IMR-90 (cell line): ENCODE measurements at regions not wholly inside any gene's neighbourhood (a gene's known extent, or its start where the extent isn't known, plus 50 kb on each side); places are given as distances from the start of the nearest gene placed in this dataset.

Experiments
- ATAC-seq: fragments of 200-7000 bp; cut with Tn5 transposase; 2 replicates; pipeline ENCODE4 v1.9.1; 2020; ENCODE audit warnings: low read depth, mild to moderate bottlenecking, moderate library complexity
- BruUV-seq: library from RNA; stranded (reverse); fragments of 400-500 nt; replicated peaks from 2 replicates; lab custom pipeline; 2021; lab: Mats Ljungman, UMichigan
- CTCF ChIA-PET: fragments of 300-600 bp; formaldehyde crosslinking; extraction: SDS; loops from one replicate; lab custom pipeline; 2021; ENCODE audit warnings: antibody characterized with exemption; lab: Yijun Ruan, JAX
- POLR2A ChIA-PET: fragments of 300-600 bp; sonication (Branson Sonifier 250); formaldehyde crosslinking; loops from one replicate; lab custom pipeline; 2022; ENCODE audit warnings: antibody characterized with exemption; ENCODE audit not compliant: unreplicated experiment; lab: Charles Lee
- DNase-seq: peaks from one replicate; pipeline ENCODE4 v3.0.0; 2013
- H2AFZ ChIP-seq: replicated peaks from 2 replicates; pipeline ENCODE3; 2013; ENCODE audit warnings: low read length, mild to moderate bottlenecking; ENCODE audit not compliant: poor library complexity
- H2AK5ac ChIP-seq: 2 replicates; pipeline ENCODE4 v1.6.1; 2013; ENCODE audit warnings: low read depth, low read length, inconsistent platforms
- H2AK9ac ChIP-seq: replicated peaks from 2 replicates; pipeline ENCODE3; 2013; ENCODE audit warnings: mild to moderate bottlenecking, low read depth, low read length, moderate library complexity; ENCODE audit not compliant: poor library complexity
- H2BK120ac ChIP-seq: 2 replicates; pipeline ENCODE4 v1.6.1; 2013; ENCODE audit warnings: low read depth, low read length, inconsistent platforms
- H2BK15ac ChIP-seq: 3 replicates; pipeline ENCODE4 v1.6.1; 2013; ENCODE audit warnings: low read depth, low read length, inconsistent platforms
- H2BK20ac ChIP-seq: 2 replicates; pipeline ENCODE4 v1.6.1; 2013; ENCODE audit warnings: low read depth, mild to moderate bottlenecking, inconsistent platforms, low read length, moderate library complexity
- H2BK5ac ChIP-seq: 2 replicates; pipeline ENCODE4 v1.6.1; 2013; ENCODE audit warnings: mild to moderate bottlenecking, low read depth, low read length, inconsistent platforms; ENCODE audit not compliant: poor library complexity, severe bottlenecking
- H3K14ac ChIP-seq: replicated peaks from 2 replicates; pipeline ENCODE4 v1.6.1; 2013; ENCODE audit warnings: low read depth, low read length, inconsistent platforms
- H3K18ac ChIP-seq: 2 replicates; pipeline ENCODE4 v1.6.1; 2013; ENCODE audit warnings: low read depth, low read length, control low read depth
- H3K23ac ChIP-seq: 2 replicates; pipeline ENCODE4 v1.6.1; 2013; ENCODE audit warnings: low read depth, low read length, inconsistent platforms
- H3K27ac ChIP-seq: 2 replicates; pipeline ENCODE4 v1.5.1; 2013; ENCODE audit warnings: mild to moderate bottlenecking, control low read depth, low read length; ENCODE audit not compliant: insufficient read depth
- H3K27me3 ChIP-seq: 2 replicates; pipeline ENCODE4 v1.6.1; 2013; ENCODE audit warnings: low read length; ENCODE audit not compliant: control insufficient read depth, insufficient read depth
- H3K36me3 ChIP-seq: 2 replicates; pipeline ENCODE4 v1.6.1; 2013; ENCODE audit warnings: low read length, mixed read lengths; ENCODE audit not compliant: control insufficient read depth, insufficient read depth
- H3K4ac ChIP-seq: 2 replicates; pipeline ENCODE4 v1.6.1; 2013; ENCODE audit warnings: low read depth, low read length, inconsistent platforms
- H3K4me1 ChIP-seq: 2 replicates; pipeline ENCODE4 v1.6.1; 2013; ENCODE audit warnings: low read length, mixed read lengths; ENCODE audit not compliant: control insufficient read depth, insufficient read depth
- H3K4me2 ChIP-seq: 2 replicates; pipeline ENCODE4 v1.6.1; 2013; ENCODE audit warnings: low read depth, mild to moderate bottlenecking, control low read depth, low read length, moderate library complexity
- H3K4me3 ChIP-seq: 2 replicates; pipeline ENCODE4 v1.5.1; 2013; ENCODE audit warnings: low read depth, mild to moderate bottlenecking, control low read depth, low read length, moderate library complexity; ENCODE audit not compliant: insufficient read depth
- H3K56ac ChIP-seq: 2 replicates; pipeline ENCODE4 v1.6.1; 2013; ENCODE audit warnings: low read length, inconsistent platforms; ENCODE audit not compliant: insufficient read depth; ENCODE audit errors: extremely low read depth
- H3K79me1 ChIP-seq, 2 experiments: 2 replicates each; pipeline ENCODE4 v1.6.1; 2013; ENCODE audit warnings: low read length in 2 of 2, inconsistent platforms in 1 of 2, low read depth in 1 of 2
- H3K9ac ChIP-seq: 2 replicates; pipeline ENCODE4 v1.6.1; 2013; ENCODE audit warnings: low read depth, low read length, control low read depth
- H3K9me1 ChIP-seq: 2 replicates; pipeline ENCODE4 v1.6.1; 2013; ENCODE audit warnings: low read length, inconsistent platforms; ENCODE audit not compliant: insufficient read depth
- H3K9me3 ChIP-seq: 2 replicates; pipeline ENCODE4 v1.6.1; 2013; ENCODE audit warnings: low read length; ENCODE audit not compliant: control insufficient read depth, insufficient read depth
- H4K20me1 ChIP-seq: 2 replicates; pipeline ENCODE4 v1.6.1; 2013; ENCODE audit warnings: low read length, inconsistent platforms; ENCODE audit not compliant: insufficient read depth
- H4K5ac ChIP-seq: 2 replicates; pipeline ENCODE4 v1.6.1; 2013; ENCODE audit warnings: mild to moderate bottlenecking, low read depth, low read length, control low read depth
- H4K8ac ChIP-seq, 2 experiments: 2 replicates each; pipeline ENCODE4 v1.6.1; 2013; ENCODE audit warnings: low read depth in 2 of 2, low read length in 2 of 2, control low read depth in 1 of 2, inconsistent platforms in 1 of 2
- H4K91ac ChIP-seq: 2 replicates; pipeline ENCODE4 v1.6.1; 2013; ENCODE audit warnings: low read depth, low read length, inconsistent platforms; ENCODE audit not compliant: insufficient read depth
- BHLHE40 ChIP-seq: fragments of 150-350 bp; IDR thresholded peaks from 2 replicates; pipeline ENCODE4 v1.6.1; 2016; ENCODE audit warnings: mild to moderate bottlenecking, low read depth, low read length
- MAFK ChIP-seq: IDR thresholded peaks from 2 replicates; pipeline ENCODE4 v1.6.1; 2012; ENCODE audit warnings: low read depth, low read length, improper control_type of control experiment
- MAZ ChIP-seq: IDR thresholded peaks from 2 replicates; pipeline ENCODE4 v1.6.1; 2012; ENCODE audit warnings: low read depth, mild to moderate bottlenecking, low read length, improper control_type of control experiment, moderate library complexity, borderline replicate concordance
- NFE2L2 ChIP-seq: fragments of 150-350 bp; IDR thresholded peaks from 2 replicates; pipeline ENCODE4 v1.6.1; 2016; ENCODE audit warnings: low read depth, mild to moderate bottlenecking, low read length
- POLR2A ChIP-seq: IDR thresholded peaks from 2 replicates; pipeline ENCODE4 v1.6.1; 2012; ENCODE audit warnings: mild to moderate bottlenecking, low read depth, low read length
- RAD21 ChIP-seq: IDR thresholded peaks from 2 replicates; pipeline ENCODE4 v1.6.1; 2012; ENCODE audit warnings: low read length, improper control_type of control experiment
- RFX5 ChIP-seq: IDR thresholded peaks from 2 replicates; pipeline ENCODE4 v1.8.0; 2012; ENCODE audit warnings: low read depth, mild to moderate bottlenecking, low read length, moderate library complexity
- USF2 ChIP-seq: fragments of 150-350 bp; IDR thresholded peaks from 2 replicates; pipeline ENCODE4 v1.6.1; 2017; ENCODE audit warnings: mild to moderate bottlenecking, antibody characterized with exemption, low read length, low read depth
- WGBS, 2 experiments: methylation state at CpG; one replicate each; pipeline versions ENCODE4 v1.1.5 to v1.1.7; 2013; ENCODE audit warnings: missing lambda C conversion rate in 2 of 2; ENCODE audit not compliant: insufficient read length in 1 of 2; ENCODE audit errors: extremely low coverage in 2 of 2; 5-methylcytosine and 5-hydroxymethylcytosine counted together
- dilution Hi-C: fragments of 300-500 bp; cut with HindIII; formaldehyde crosslinking; loops from one replicate; pipeline ENCODE4 v1.14.3; 2018; ENCODE audit warnings: low sequenced_read_pairs; ENCODE audit not compliant: unreplicated experiment
- in situ Hi-C: fragments of 300-500 bp; cut with MboI; formaldehyde crosslinking; loops from 3 replicates; pipeline ENCODE4 v1.14.3; 2019; ENCODE audit warnings: low sequenced_read_pairs, inconsistent platforms, mixed read lengths
- intact Hi-C: fragments of 100-400 bp; cut with micrococcal nuclease; formaldehyde crosslinking; loops from 2 replicates; pipeline ENCODE4 v1.10.0; 2022

DNA sequence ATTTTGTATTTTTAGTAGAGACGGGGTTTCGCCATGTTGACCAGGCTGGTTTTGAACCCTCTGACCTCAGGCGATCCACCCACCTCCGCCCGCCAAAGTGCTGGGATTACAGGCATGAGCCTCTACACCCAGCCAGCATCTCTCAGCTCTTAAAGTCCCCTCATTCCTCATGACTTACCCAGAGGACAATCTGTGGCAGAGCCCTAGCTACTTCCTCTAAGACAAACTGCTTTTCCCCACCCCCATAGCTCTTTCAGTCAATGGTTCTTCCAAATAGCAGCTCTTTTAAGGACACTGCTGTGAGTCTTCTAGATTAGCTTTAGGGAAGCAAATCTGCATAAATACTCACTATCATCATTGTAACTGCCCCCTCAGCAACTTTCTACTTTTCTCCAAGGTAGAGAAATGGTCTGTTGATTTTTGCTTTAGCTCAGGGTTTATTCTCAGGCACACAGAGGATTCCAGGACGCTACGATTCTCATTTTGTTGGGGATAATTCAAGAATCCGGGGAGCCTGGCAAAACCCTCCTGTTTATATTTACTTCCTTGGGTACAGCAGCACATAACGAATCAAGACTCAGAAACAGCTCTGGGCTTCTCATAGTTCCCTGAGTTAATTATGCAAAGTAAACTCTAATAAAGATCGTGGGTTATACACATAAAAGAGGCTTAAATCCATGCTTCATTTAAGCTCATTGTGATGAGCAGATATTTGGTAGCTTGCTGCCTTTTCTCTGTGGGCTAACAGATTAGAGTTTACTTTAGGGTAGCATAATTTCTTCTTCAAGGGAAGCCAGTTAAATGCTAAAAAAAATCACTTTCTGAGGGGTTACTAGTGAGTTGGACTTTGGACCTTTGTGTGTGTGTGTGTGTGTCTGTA, 357.4 kb downstream of the TDRD3 start:
- Histone ChIP-seq H4K5ac (no peak overlapping the region), H3K27me3 (no peaks in the 10 kb centered on the region), H4K8ac (no peak overlapping the region), H3K14ac (no peak overlapping the region), H2BK5ac (no peak overlapping the region), H3K4me1 (no peaks in the 10 kb centered on the region), H3K9me1 (no peaks in the 10 kb centered on the region), H3K79me1 (no peaks in the 10 kb centered on the region), H3K27ac (no peak overlapping the region), H3K18ac (no peak overlapping the region), H3K23ac (no peak overlapping the region), H4K91ac (no peak overlapping the region), H4K20me1 (no peaks in the 10 kb centered on the region), H3K9ac (no peak overlapping the region), H3K4ac (no peak overlapping the region), H3K56ac (no peak overlapping the region), H2BK15ac (no peak overlapping the region), H3K36me3 (no peaks in the 10 kb centered on the region), H3K4me2 (no peak overlapping the region), H2AFZ (no peak overlapping the region), H2AK5ac (no peak overlapping the region), H3K4me3 (no peak overlapping the region), H2AK9ac (no peak overlapping the region), H3K9me3 (peaks cover 4% of the 10 kb centered on the region), H2BK20ac (no peak overlapping the region), H2BK120ac (no peak overlapping the region)
- no peak for DNase-seq
- ChIA-PET POLR2A (no interaction called here), CTCF (no interaction called here)
- intact Hi-C loops: no loop called here
- ATAC-seq: no peak
- no peak for TF ChIP-seq MAFK
- TF ChIP-seq BHLHE40: no peak
- no peak for TF ChIP-seq POLR2A
- no peak for TF ChIP-seq RFX5
- TF ChIP-seq RAD21: no peak
- no peak for TF ChIP-seq MAZ
- no peak for TF ChIP-seq USF2
- TF ChIP-seq NFE2L2: no peak
- BruUV-seq: no TSS peak
- WGBS, 2 experiments: 88% methylated on average over 5 of the region's 10 CpGs; no CpG with 5 or more reads in 1 of the 2 experiments
- in situ Hi-C loops: no loop called here
- dilution Hi-C loops: no loop called here
